Upper lobe of right lung (tissue), 1 donor: ENCODE measurements at regions not wholly inside any gene's neighbourhood (a gene's known extent, or its start where the extent isn't known, plus 50 kb on each side); places are given as distances from the start of the nearest gene placed in this dataset.
"Not testable (repeated sequence)": the region's sequence is repeated elsewhere in the genome, so short reads cannot be mapped to it uniquely, and the experiment has no call there.

Experiments
- ATAC-seq: fragments of 200-7000 bp; cut with Tn5 transposase; one replicate; pipeline ENCODE4 v1.9.1; 2020; ENCODE audit warnings: mild to moderate bottlenecking, moderate library complexity
- DNase-seq: peaks from one replicate; pipeline ENCODE4 v3.0.0-alpha.2; 2020
- H3K27ac ChIP-seq: fragments of 200-600 bp; one replicate; pipeline ENCODE4 v1.8.0; 2022
- H3K27me3 ChIP-seq: fragments of 200-600 bp; one replicate; pipeline ENCODE4 v1.8.0; 2022; ENCODE audit warnings: mild to moderate bottlenecking
- H3K36me3 ChIP-seq: fragments of 200-600 bp; one replicate; pipeline ENCODE4 v1.8.0; 2022
- H3K4me1 ChIP-seq: fragments of 200-600 bp; one replicate; pipeline ENCODE4 v1.8.0; 2022
- H3K4me3 ChIP-seq: fragments of 200-600 bp; one replicate; pipeline ENCODE4 v1.8.0; 2022; ENCODE audit warnings: mild to moderate bottlenecking
- H3K9me3 ChIP-seq: fragments of 200-600 bp; one replicate; pipeline ENCODE4 v1.8.0; 2022
- CTCF ChIP-seq: fragments of 200-600 bp; IDR thresholded peaks from one replicate; pipeline ENCODE4 v1.8.0; 2022; ENCODE audit warnings: antibody characterized with exemption
- intact Hi-C: fragments of 100-400 bp; cut with DNase I; formaldehyde crosslinking; loops from one replicate; pipeline ENCODE4 v1.11.0; 2022
- donor health status: DM: no; HTN: yes; CAD: no; lungs with severe emphysema.

- no peak for TF ChIP-seq CTCF
- DNase-seq (no peak), ATAC-seq (peak; percentile 67)
- Histone ChIP-seq H3K4me3 (no peak overlapping the region), H3K9me3 (no peaks in the 10 kb centered on the region), H3K27ac (no peak overlapping the region), H3K27me3 (no peaks in the 10 kb centered on the region), H3K36me3 (no peaks in the 10 kb centered on the region), H3K4me1 (no peaks in the 10 kb centered on the region)
- intact Hi-C loops = no loop called here
Observed at GRCh38 chrX:67346667-67347066, 197.2 kb upstream of the AR start.

GRCh38 chrX:67347145-67347544 lies 196.7 kb upstream of the AR start:
- H3K4me3 ChIP-seq = no peak overlapping the region
- H3K9me3 ChIP-seq = no peaks in the 10 kb centered on the region
- no peak for ATAC-seq
- no peak for DNase-seq
- H3K27ac ChIP-seq = no peak overlapping the region
- H3K36me3 ChIP-seq = no peaks in the 10 kb centered on the region
- H3K27me3 ChIP-seq = no peaks in the 10 kb centered on the region
- intact Hi-C loops = no loop called here
- no peak for TF ChIP-seq CTCF
- H3K4me1 ChIP-seq = no peaks in the 10 kb centered on the region

GRCh38 chrX:67351411-67351810 lies 192.4 kb upstream of the AR start:
- no peak for TF ChIP-seq CTCF
- no peaks in the 10 kb centered on the region for H3K27me3 ChIP-seq
- intact Hi-C loops = no loop called here
- H3K36me3 ChIP-seq = no peaks in the 10 kb centered on the region
- H3K4me3 ChIP-seq = no peak overlapping the region
- no peak overlapping the region for H3K27ac ChIP-seq
- ATAC-seq (no peak), DNase-seq (no peak)
- H3K4me1 ChIP-seq = no peaks in the 10 kb centered on the region
- H3K9me3 ChIP-seq = no peaks in the 10 kb centered on the region

- no peaks in the 10 kb centered on the region for H3K27me3 ChIP-seq
- no peak overlapping the region for H3K27ac ChIP-seq
- intact Hi-C loops = no loop called here
- TF ChIP-seq CTCF = no peak
- DNase-seq (no peak), ATAC-seq (no peak)
- H3K4me1 ChIP-seq = no peaks in the 10 kb centered on the region
- H3K4me3 ChIP-seq = no peak overlapping the region
- no peaks in the 10 kb centered on the region for H3K36me3 ChIP-seq
- no peaks in the 10 kb centered on the region for H3K9me3 ChIP-seq
Observed at GRCh38 chrX:67353651-67354370, 190.0 kb upstream of the AR start.

GRCh38 chrX:67361267-67361666 lies 182.6 kb upstream of the AR start:
- DNase-seq, intact Hi-C loops, H3K4me3 ChIP-seq, H3K27ac ChIP-seq, H3K9me3 ChIP-seq, H3K4me1 ChIP-seq, H3K36me3 ChIP-seq, ATAC-seq, H3K27me3 ChIP-seq: not testable (repeated sequence)

GRCh38 chrX:67384403-67384802 lies 159.4 kb upstream of the AR start:
- H3K27ac ChIP-seq = no peak overlapping the region
- H3K4me1 ChIP-seq = no peaks in the 10 kb centered on the region
- no peak for DNase-seq
- H3K9me3 ChIP-seq = no peaks in the 10 kb centered on the region
- H3K36me3 ChIP-seq = no peaks in the 10 kb centered on the region
- no peak overlapping the region for H3K4me3 ChIP-seq
- ATAC-seq = no peak
- intact Hi-C loops = no loop called here
- no peak for TF ChIP-seq CTCF
- H3K27me3 ChIP-seq = no peaks in the 10 kb centered on the region
